Bronchial epithelial cell (primary cell): ENCODE measurements at regions not wholly inside any gene's neighbourhood (a gene's known extent, or its start where the extent isn't known, plus 50 kb on each side); places are given as distances from the start of the nearest gene placed in this dataset.
A peak's percentile ranks its signal among the peaks of the same experiment; 100 is the strongest.

Source experiments
- DNase-seq: peaks from one replicate; pipeline ENCODE4 v3.0.0-alpha.2; 2010; ENCODE audit warnings: low read depth
- FAIRE-seq: peaks from 2 replicates; lab custom pipeline; 2011; peaks lifted over from hg19 to GRCh38; lab: Jason Lieb, UNC
- H3K27me3 ChIP-seq: 2 replicates; pipeline ENCODE4 v1.5.1; 2011; ENCODE audit warnings: low read length; ENCODE audit not compliant: control insufficient read depth, insufficient read depth
- H3K36me3 ChIP-seq: 2 replicates; pipeline ENCODE4 v1.5.1; 2011; ENCODE audit warnings: low read length; ENCODE audit not compliant: control insufficient read depth, insufficient read depth
- H3K4me3 ChIP-seq: 2 replicates; pipeline ENCODE4 v1.5.1; 2011; ENCODE audit warnings: mild to moderate bottlenecking, low read depth, low read length, control low read depth
- TF ChIP-seq, protein P1 (sequence below): IDR thresholded peaks from 2 replicates; pipeline ENCODE4 v1.5.1; 2011; ENCODE audit warnings: mild to moderate bottlenecking, moderate library complexity, low read length, control low read depth, inconsistent platforms; ENCODE audit not compliant: insufficient read depth, severe bottlenecking

DNA sequence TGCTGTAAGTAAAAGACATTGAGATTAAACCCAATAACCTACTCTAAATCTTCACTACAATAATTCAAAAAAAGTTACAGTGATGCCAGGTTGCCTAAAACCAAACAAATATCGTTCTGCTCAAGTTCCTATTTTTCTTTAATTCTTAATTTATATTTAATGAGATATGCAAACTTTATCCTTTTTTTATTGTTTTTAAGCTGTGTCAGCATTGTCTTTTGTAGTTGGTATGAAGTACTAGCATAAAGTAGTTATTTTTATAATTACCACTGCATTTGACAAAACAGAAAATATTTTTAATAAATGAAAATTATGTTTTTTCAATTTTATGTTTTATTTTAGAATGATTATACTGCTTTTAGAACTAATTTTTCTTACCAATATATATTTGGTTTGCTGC lies 1431.1 kb upstream of the PCDH7 start:
- TF ChIP-seq, protein P1, sequence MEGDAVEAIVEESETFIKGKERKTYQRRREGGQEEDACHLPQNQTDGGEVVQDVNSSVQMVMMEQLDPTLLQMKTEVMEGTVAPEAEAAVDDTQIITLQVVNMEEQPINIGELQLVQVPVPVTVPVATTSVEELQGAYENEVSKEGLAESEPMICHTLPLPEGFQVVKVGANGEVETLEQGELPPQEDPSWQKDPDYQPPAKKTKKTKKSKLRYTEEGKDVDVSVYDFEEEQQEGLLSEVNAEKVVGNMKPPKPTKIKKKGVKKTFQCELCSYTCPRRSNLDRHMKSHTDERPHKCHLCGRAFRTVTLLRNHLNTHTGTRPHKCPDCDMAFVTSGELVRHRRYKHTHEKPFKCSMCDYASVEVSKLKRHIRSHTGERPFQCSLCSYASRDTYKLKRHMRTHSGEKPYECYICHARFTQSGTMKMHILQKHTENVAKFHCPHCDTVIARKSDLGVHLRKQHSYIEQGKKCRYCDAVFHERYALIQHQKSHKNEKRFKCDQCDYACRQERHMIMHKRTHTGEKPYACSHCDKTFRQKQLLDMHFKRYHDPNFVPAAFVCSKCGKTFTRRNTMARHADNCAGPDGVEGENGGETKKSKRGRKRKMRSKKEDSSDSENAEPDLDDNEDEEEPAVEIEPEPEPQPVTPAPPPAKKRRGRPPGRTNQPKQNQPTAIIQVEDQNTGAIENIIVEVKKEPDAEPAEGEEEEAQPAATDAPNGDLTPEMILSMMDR, result no peak
- Histone ChIP-seq H3K36me3 (no peaks in the 10 kb centered on the region), H3K4me3 (no peak overlapping the region), H3K27me3 (no peaks in the 10 kb centered on the region)
- no peak for FAIRE-seq
- DNase-seq, result no peak

DNA sequence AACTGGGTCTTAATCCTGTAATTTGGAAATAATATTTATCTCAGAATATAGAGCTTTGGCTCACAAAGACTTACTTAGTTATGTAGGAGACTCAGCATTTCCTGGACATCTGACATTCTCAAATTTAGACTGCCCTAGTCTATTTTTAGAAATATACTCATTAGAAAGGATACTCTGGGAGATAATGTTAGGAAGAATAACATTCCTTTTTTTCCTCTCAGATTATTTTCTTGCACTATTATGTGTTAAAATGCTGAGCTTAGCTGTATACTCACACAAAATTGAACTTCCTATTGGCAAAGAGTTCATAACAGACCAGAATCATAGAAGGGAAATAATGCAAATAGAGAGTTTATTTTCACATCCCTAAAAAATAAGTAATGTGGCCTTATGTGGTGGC lies 1424.9 kb upstream of the PCDH7 start:
- Histone ChIP-seq H3K27me3 (no peaks in the 10 kb centered on the region), H3K36me3 (no peaks in the 10 kb centered on the region), H3K4me3 (no peak overlapping the region)
- TF ChIP-seq, protein P1, result no peak
- FAIRE-seq (no peak), DNase-seq (no peak)

DNA sequence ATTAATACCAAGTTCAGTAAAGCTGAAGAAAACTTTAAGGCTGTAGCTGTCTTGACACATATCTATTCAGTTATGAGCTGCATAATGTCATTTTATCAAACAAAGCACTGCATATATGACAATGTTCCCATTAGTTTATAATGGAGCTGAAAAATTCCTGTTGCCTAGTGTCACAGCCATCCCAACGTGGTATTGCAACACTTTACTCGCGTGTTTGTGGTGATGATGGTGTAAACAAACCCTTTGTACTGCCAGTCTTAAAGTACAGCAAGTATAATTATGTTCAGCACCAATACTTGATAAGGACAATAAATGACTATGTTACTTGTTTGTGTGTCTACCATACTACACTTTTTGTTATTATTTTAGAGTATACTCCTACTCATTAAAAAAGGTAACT lies 1415.6 kb upstream of the PCDH7 start:
- FAIRE-seq (no peak), DNase-seq (peak; percentile 5)
- no peaks in the 10 kb centered on the region for H3K36me3 ChIP-seq
- no peak overlapping the region for H3K4me3 ChIP-seq
- TF ChIP-seq, protein P1, result no peak
- no peaks in the 10 kb centered on the region for H3K27me3 ChIP-seq

DNA sequence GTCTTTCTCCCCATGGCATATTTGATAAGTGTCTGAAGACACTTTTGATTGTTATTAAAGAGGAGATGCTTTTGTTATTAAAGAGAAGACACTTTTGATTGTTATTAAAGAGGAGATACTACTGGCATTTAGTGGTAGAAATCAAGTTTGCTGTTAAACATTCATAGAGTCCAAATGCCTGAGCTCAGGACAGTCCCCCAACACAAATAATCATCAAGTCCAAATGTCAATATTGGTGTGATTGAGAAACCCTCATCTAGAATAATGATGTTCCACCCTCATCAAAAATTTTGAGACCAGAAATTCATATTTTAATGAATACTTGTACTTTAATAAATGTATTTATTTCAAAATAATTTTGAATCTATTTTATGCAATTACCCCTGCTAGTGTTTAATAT lies 1412.9 kb upstream of the PCDH7 start:
- Histone ChIP-seq H3K4me3 (no peak overlapping the region), H3K36me3 (no peaks in the 10 kb centered on the region), H3K27me3 (no peaks in the 10 kb centered on the region)
- no peak for DNase-seq
- TF ChIP-seq, protein P1, result no peak
- FAIRE-seq, result no peak

DNA sequence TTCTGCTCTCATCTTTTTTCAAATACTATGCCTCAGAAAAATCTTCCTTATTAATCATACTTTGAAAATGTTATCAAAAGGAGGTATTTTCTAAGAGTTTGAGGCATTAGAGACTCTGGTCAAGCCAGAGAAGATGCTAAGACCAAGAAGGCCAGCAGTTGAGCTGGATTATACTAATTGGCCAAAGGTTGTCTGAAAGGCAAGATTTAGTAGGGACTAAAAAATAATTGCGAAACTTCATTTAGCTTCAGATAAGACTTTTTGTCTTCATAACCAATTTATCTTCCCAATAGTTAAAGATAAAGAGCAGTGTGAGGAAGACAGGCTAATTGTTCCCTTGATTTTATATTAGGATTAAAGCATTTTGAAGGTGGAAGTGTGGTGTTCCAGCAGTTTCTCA lies 1412.4 kb upstream of the PCDH7 start:
- FAIRE-seq (no peak), DNase-seq (no peak)
- no peaks in the 10 kb centered on the region for H3K36me3 ChIP-seq
- H3K27me3 ChIP-seq, result no peaks in the 10 kb centered on the region
- H3K4me3 ChIP-seq, result no peak overlapping the region
- TF ChIP-seq, protein P1, result no peak

DNA sequence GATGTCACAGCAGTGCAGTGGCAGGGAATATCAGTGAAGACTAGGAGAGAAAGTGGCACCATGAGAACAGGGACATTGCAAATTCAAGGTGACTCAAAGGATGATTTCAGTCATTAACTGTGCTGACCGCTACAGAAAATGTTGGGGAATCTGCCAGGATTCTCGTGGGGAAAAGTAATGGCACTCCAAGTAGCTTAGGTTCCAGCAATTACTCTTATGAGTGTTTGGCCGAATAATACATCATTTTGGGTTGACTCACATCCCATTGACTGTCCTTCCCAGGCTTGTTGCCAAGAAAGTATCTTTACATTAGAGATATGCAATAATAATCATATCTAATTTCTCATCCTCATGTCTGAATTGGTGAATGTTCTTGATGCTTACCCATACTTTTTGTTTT lies 1411.1 kb upstream of the PCDH7 start:
- FAIRE-seq (no peak), DNase-seq (peak; percentile 30)
- no peaks in the 10 kb centered on the region for H3K36me3 ChIP-seq
- TF ChIP-seq, protein P1, result no peak
- H3K4me3 ChIP-seq, result no peak overlapping the region
- H3K27me3 ChIP-seq, result no peaks in the 10 kb centered on the region
